SK-N-SH (cell line): ENCODE measurements at regions not wholly inside any gene's neighbourhood (a gene's known extent, or its start where the extent isn't known, plus 50 kb on each side); places are given as distances from the start of the nearest gene placed in this dataset.

Experiments
- CTCF ChIA-PET: fragments of 300-600, 350-600 bp; formaldehyde crosslinking; extraction: SDS; loops from one replicate; lab custom pipeline; 2021; lab: Yijun Ruan, JAX
- POLR2A ChIA-PET: fragments of 350-600 bp; sonication (Branson Sonifier 250); formaldehyde crosslinking; extraction: SDS; loops from one replicate; lab custom pipeline; 2020; ENCODE audit warnings: antibody characterized with exemption, inconsistent platforms; lab: Yijun Ruan, JAX
- DNase-seq: peaks from one replicate; pipeline ENCODE4 v3.0.0; 2012
- H2AFZ ChIP-seq: fragments of 200-600 bp; sonication (generic); 2 replicates; pipeline ENCODE4 v1.8.1; 2016; ENCODE audit warnings: antibody characterized with exemption, mild to moderate bottlenecking, low read depth
- H3F3A ChIP-seq: fragments of 200-600 bp; sonication (generic); replicated peaks from 2 replicates; pipeline ENCODE3; 2016; ENCODE audit warnings: antibody characterized with exemption, mild to moderate bottlenecking; ENCODE audit not compliant: insufficient read depth
- H3K27ac ChIP-seq, 2 experiments: fragments of 200-500 bp in 1 of 2; fragments of 200-600 bp in 1 of 2; sonication (Bioruptor generic) in 1 of 2; sonication (generic), shearing (Covaris generic) in 1 of 2; 2 replicates each; pipeline versions ENCODE4 v1.5.1 to v1.6.1; 2014 to 2016; ENCODE audit warnings: low read depth in 2 of 2, inconsistent platforms in 1 of 2, low read length in 1 of 2, mild to moderate bottlenecking in 1 of 2, mixed read lengths in 1 of 2
- H3K27me3 ChIP-seq: fragments of 200-600 bp; sonication (generic), shearing (Covaris generic); 2 replicates; pipeline ENCODE4 v1.6.1; 2016; ENCODE audit warnings: mixed run types; ENCODE audit not compliant: insufficient read depth
- H3K36me3 ChIP-seq, 2 experiments: fragments of 200-500 bp in 1 of 2; fragments of 200-600 bp in 1 of 2; sonication (Bioruptor generic) in 1 of 2; sonication (generic) in 1 of 2; replicated peaks in 1 of 2; 2 replicates each; pipeline versions ENCODE3 to v1.5.1; 2014 to 2016; ENCODE audit warnings: low read length in 1 of 2, mild to moderate bottlenecking in 1 of 2; ENCODE audit not compliant: insufficient read depth in 2 of 2, control insufficient read depth in 1 of 2
- H3K4me1 ChIP-seq, 2 experiments: fragments of 200-500 bp in 1 of 2; fragments of 200-600 bp in 1 of 2; sonication (Bioruptor generic) in 1 of 2; sonication (generic), shearing (Covaris generic) in 1 of 2; 2 replicates each; pipeline versions ENCODE4 v1.5.1 to v1.6.1; 2014 to 2016; ENCODE audit warnings: low read depth in 1 of 2, low read length in 1 of 2, mixed run types in 1 of 2; ENCODE audit not compliant: insufficient read depth in 2 of 2, control insufficient read depth in 1 of 2
- H3K4me2 ChIP-seq: fragments of 200-600 bp; sonication (generic), shearing (Covaris generic); 2 replicates; pipeline ENCODE4 v1.6.1; 2017; ENCODE audit warnings: mixed run types
- H3K4me3 ChIP-seq, 2 experiments: fragments of 200-500 bp in 1 of 2; fragments of 200-600 bp in 1 of 2; sonication (Bioruptor generic) in 1 of 2; sonication (generic), shearing (Covaris generic) in 1 of 2; 2 replicates each; pipeline versions ENCODE4 v1.5.1 to v1.8.1; 2014 to 2016; ENCODE audit warnings: low read depth in 2 of 2, inconsistent platforms in 1 of 2, low read length in 1 of 2, mild to moderate bottlenecking in 1 of 2, mixed read lengths in 1 of 2, moderate library complexity in 1 of 2
- H3K79me2 ChIP-seq: fragments of 200-600 bp; sonication (generic); 2 replicates; pipeline ENCODE4 v1.8.1; 2017; ENCODE audit warnings: mild to moderate bottlenecking; ENCODE audit not compliant: insufficient read depth
- H3K9ac ChIP-seq: fragments of 200-600 bp; sonication (generic); 2 replicates; pipeline ENCODE4 v1.6.1; 2017; ENCODE audit warnings: mixed run types
- H3K9me2 ChIP-seq: fragments of 200-600 bp; sonication (generic); 2 replicates; pipeline ENCODE4 v1.6.1; 2017; ENCODE audit warnings: mixed run types
- H3K9me3 ChIP-seq: fragments of 200-600 bp; sonication (generic); 2 replicates; pipeline ENCODE4 v1.6.1; 2017; ENCODE audit warnings: mixed run types, mild to moderate bottlenecking, moderate library complexity
- H4K20me1 ChIP-seq: fragments of 200-600 bp; sonication (generic); 2 replicates; pipeline ENCODE4 v1.6.1; 2017; ENCODE audit warnings: mild to moderate bottlenecking, mixed run types; ENCODE audit not compliant: insufficient read depth
- CHD2 ChIP-seq: fragments of 150-350 bp; IDR thresholded peaks from 2 replicates; pipeline ENCODE4 v1.6.1; 2018; ENCODE audit warnings: low read length; ENCODE audit not compliant: partially characterized antibody
- ELF1 ChIP-seq: IDR thresholded peaks from 2 replicates; pipeline ENCODE4 v1.4.0; 2012
- EZH2phosphoT487 ChIP-seq: fragments of 200-600 bp; sonication (generic); IDR thresholded peaks from 2 replicates; pipeline ENCODE4 v1.6.1; 2017; ENCODE audit warnings: low read depth, mixed run types, mild to moderate bottlenecking, antibody characterized with exemption, moderate library complexity, borderline replicate concordance
- FOXJ3 ChIP-seq: sonication (generic); formaldehyde crosslinking; IDR thresholded peaks from 2 replicates; pipeline ENCODE4 v1.5.1; 2020; ENCODE audit warnings: mild to moderate bottlenecking, missing genetic modification reagents
- FOXM1 ChIP-seq: IDR thresholded peaks from 2 replicates; pipeline ENCODE4 v1.4.0; 2012; ENCODE audit warnings: low read depth, mild to moderate bottlenecking
- GABPA ChIP-seq: IDR thresholded peaks from 2 replicates; pipeline ENCODE4 v1.4.0; 2012; ENCODE audit warnings: low read depth, mild to moderate bottlenecking
- GATA2 ChIP-seq: sonication (generic); formaldehyde crosslinking; IDR thresholded peaks from 2 replicates; pipeline ENCODE4 v1.5.0; 2020; ENCODE audit warnings: mild to moderate bottlenecking, missing genetic modification reagents
- MEF2A ChIP-seq: IDR thresholded peaks from 2 replicates; pipeline ENCODE4 v1.4.0; 2012; ENCODE audit warnings: low read depth, borderline replicate concordance
- NFIC ChIP-seq: IDR thresholded peaks from 2 replicates; pipeline ENCODE4 v1.4.0; 2012; ENCODE audit warnings: borderline replicate concordance
- NRF1 ChIP-seq: IDR thresholded peaks from 2 replicates; pipeline ENCODE4 v1.6.1; 2012; ENCODE audit warnings: low read depth, mild to moderate bottlenecking, low read length
- RAD21 ChIP-seq: IDR thresholded peaks from 2 replicates; pipeline ENCODE4 v1.6.1; 2012; ENCODE audit warnings: mild to moderate bottlenecking, low read length
- RFX5 ChIP-seq: IDR thresholded peaks from 2 replicates; pipeline ENCODE4 v1.6.1; 2012; ENCODE audit warnings: mild to moderate bottlenecking, improper control_type of control experiment, low read length
- SIN3A ChIP-seq: IDR thresholded peaks from 2 replicates; pipeline ENCODE4 v1.6.1; 2012; ENCODE audit warnings: low read depth, mild to moderate bottlenecking, low read length, moderate library complexity, borderline replicate concordance
- SMC3 ChIP-seq: IDR thresholded peaks from 2 replicates; pipeline ENCODE4 v1.6.1; 2012; ENCODE audit warnings: low read depth, low read length, improper control_type of control experiment
- TCF12 ChIP-seq: IDR thresholded peaks from 2 replicates; pipeline ENCODE4 v1.4.0; 2012
- YY1 ChIP-seq: IDR thresholded peaks from 2 replicates; pipeline ENCODE4 v1.4.0; 2012; ENCODE audit warnings: low read depth, mild to moderate bottlenecking
- WGBS: methylation state at CpG from one replicate; pipeline ENCODE4 v1.1.6; 2017; ENCODE audit warnings: low lambda C conversion rate; 5-methylcytosine and 5-hydroxymethylcytosine counted together
- TF ChIP-seq, protein P1 (sequence below): IDR thresholded peaks from 2 replicates; pipeline ENCODE4 v1.4.0; 2012; ENCODE audit warnings: low read depth
- TF ChIP-seq, protein P2 (sequence below): fragments of 150-350 bp; IDR thresholded peaks from 2 replicates; pipeline ENCODE4 v1.6.1; 2017; ENCODE audit warnings: antibody characterized with exemption, low read length, low read depth, borderline replicate concordance
- TF ChIP-seq, protein P3 (sequence below): IDR thresholded peaks from 2 replicates; pipeline ENCODE4 v1.4.0; 2012; ENCODE audit warnings: low read depth, borderline replicate concordance

DNA sequence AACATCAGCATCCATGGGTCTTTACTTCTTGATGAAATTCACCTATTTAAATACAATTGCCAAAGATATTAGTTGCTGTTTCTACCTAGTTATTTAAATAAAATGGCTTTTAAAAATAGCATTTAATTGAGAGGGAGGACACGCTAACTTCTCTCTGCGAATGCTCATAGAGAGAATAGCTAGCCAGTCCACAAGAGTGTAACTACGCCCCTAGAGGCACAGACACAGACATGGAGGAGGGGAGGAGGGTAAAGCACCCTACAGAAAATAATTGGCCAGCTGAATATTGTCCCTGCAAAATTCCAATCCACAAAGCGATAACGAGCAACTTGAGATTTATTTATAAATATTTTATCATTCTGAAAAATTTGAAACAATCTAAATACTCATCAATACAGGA is 97.0 kb upstream of the PAPOLG start:
- Histone ChIP-seq H3K9ac (no peak overlapping the region), H2AFZ (no peak overlapping the region), H3K27me3 (no peaks in the 10 kb centered on the region; the same call in 1 of the 2 replicates), H3K79me2 (no peaks in the 10 kb centered on the region), H4K20me1 (no peaks in the 10 kb centered on the region), H3F3A (no peaks in the 10 kb centered on the region), H3K4me2 (no peak overlapping the region), H3K27ac (no peak overlapping the region), H3K9me2 (no peaks in the 10 kb centered on the region), H3K9me3 (no peaks in the 10 kb centered on the region), H3K36me3 (no peaks in the 10 kb centered on the region), H3K4me1 (no peaks in the 10 kb centered on the region), H3K4me3 (no peak overlapping the region)
- TF ChIP-seq ELF1 (no peak), FOXM1 (no peak), EZH2phosphoT487 (no peak), TCF12 (no peak), NRF1 (no peak), MEF2A (no peak), SMC3 (no peak), CHD2 (no peak), GATA2 (no peak), YY1 (no peak), RFX5 (no peak), FOXJ3 (CRISPR knock-in tag) (no peak), SIN3A (no peak), RAD21 (no peak), GABPA (no peak), NFIC (no peak)
- TF ChIP-seq, protein P1, sequence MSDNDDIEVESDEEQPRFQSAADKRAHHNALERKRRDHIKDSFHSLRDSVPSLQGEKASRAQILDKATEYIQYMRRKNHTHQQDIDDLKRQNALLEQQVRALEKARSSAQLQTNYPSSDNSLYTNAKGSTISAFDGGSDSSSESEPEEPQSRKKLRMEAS: no peak
- TF ChIP-seq, protein P2, sequence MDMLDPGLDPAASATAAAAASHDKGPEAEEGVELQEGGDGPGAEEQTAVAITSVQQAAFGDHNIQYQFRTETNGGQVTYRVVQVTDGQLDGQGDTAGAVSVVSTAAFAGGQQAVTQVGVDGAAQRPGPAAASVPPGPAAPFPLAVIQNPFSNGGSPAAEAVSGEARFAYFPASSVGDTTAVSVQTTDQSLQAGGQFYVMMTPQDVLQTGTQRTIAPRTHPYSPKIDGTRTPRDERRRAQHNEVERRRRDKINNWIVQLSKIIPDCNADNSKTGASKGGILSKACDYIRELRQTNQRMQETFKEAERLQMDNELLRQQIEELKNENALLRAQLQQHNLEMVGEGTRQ: no peak
- TF ChIP-seq, protein P3, sequence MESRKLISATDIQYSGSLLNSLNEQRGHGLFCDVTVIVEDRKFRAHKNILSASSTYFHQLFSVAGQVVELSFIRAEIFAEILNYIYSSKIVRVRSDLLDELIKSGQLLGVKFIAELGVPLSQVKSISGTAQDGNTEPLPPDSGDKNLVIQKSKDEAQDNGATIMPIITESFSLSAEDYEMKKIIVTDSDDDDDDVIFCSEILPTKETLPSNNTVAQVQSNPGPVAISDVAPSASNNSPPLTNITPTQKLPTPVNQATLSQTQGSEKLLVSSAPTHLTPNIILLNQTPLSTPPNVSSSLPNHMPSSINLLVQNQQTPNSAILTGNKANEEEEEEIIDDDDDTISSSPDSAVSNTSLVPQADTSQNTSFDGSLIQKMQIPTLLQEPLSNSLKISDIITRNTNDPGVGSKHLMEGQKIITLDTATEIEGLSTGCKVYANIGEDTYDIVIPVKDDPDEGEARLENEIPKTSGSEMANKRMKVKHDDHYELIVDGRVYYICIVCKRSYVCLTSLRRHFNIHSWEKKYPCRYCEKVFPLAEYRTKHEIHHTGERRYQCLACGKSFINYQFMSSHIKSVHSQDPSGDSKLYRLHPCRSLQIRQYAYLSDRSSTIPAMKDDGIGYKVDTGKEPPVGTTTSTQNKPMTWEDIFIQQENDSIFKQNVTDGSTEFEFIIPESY: no peak
- ChIA-PET CTCF (interaction anchor here (0.5 to 4.2 kb wide), 5 partner anchors 10 to 781 kb away, joined by 3 to 29 read pairs (median 4); no protein-coding TSS in a partner anchor), POLR2A (no interaction called here)
- WGBS: 54% methylated on average over 5 of the region's 5 CpGs
- no peak for DNase-seq
